ENCODE measurements at regions not wholly inside any gene's neighbourhood (a gene's known extent, or its start where the extent isn't known, plus 50 kb on each side); places are given as distances from the start of the nearest gene placed in this dataset.

- no peak for DNase-seq (ENCODE audit: low read depth)
Observed at GRCh38 chr13:97631158-97631557, 197.2 kb downstream of the RAP2A start.

GRCh38 chr13:97639236-97639635 lies 205.3 kb downstream of the RAP2A start:
- peak; percentile 30 for DNase-seq (ENCODE audit: low read depth)

GRCh38 chr13:97640268-97640667 lies 206.3 kb downstream of the RAP2A start:
- no peak for DNase-seq (ENCODE audit: low read depth)

- DNase-seq (ENCODE audit: low read depth), result peak; percentile 93
Observed at GRCh38 chr13:97648171-97648880, 214.4 kb downstream of the RAP2A start.

GRCh38 chr13:97648881-97649224 lies 214.9 kb downstream of the RAP2A start:
- no peak for DNase-seq (ENCODE audit: low read depth)

- DNase-seq (ENCODE audit: low read depth), result no peak
Observed at GRCh38 chr13:97653443-97654140, 219.6 kb downstream of the RAP2A start.

GRCh38 chr13:97654236-97654635 lies 220.3 kb downstream of the RAP2A start:
- DNase-seq (ENCODE audit: low read depth), result no peak

- no peak for DNase-seq (ENCODE audit: low read depth)
Observed at GRCh38 chr13:97658556-97658955, 224.6 kb downstream of the RAP2A start.

GRCh38 chr13:97659602-97660001 lies 225.6 kb downstream of the RAP2A start:
- DNase-seq (ENCODE audit: low read depth), result peak; percentile 43

GRCh38 chr13:97660594-97661260 lies 226.8 kb downstream of the RAP2A start:
- DNase-seq (ENCODE audit: low read depth), result peak; percentile 24

- no peak for DNase-seq (ENCODE audit: low read depth)
Observed at GRCh38 chr13:97686594-97686993, 252.6 kb downstream of the RAP2A start.

GRCh38 chr13:97692628-97693027 lies 258.7 kb downstream of the RAP2A start:
- DNase-seq (ENCODE audit: low read depth), result no peak

- peak; percentile 7 for DNase-seq (ENCODE audit: low read depth)
Observed at GRCh38 chr13:97695684-97696083, 257.8 kb upstream of the IPO5 start.

GRCh38 chr13:97696921-97697320 lies 256.6 kb upstream of the IPO5 start:
- no peak for DNase-seq (ENCODE audit: low read depth)

- DNase-seq (ENCODE audit: low read depth), result no peak
Observed at GRCh38 chr13:97700306-97700848, 253.1 kb upstream of the IPO5 start.

- no peak for DNase-seq (ENCODE audit: low read depth)
Observed at GRCh38 chr13:97702614-97703013, 250.9 kb upstream of the IPO5 start.

GRCh38 chr13:97710797-97711196 lies 242.7 kb upstream of the IPO5 start:
- DNase-seq (ENCODE audit: low read depth), result no peak

- no peak for DNase-seq (ENCODE audit: low read depth)
Observed at GRCh38 chr13:97712770-97713169, 240.7 kb upstream of the IPO5 start.

GRCh38 chr13:97715763-97716162 lies 237.7 kb upstream of the IPO5 start:
- no peak for DNase-seq (ENCODE audit: low read depth)

GRCh38 chr13:97716746-97717145 lies 236.7 kb upstream of the IPO5 start:
- no peak for DNase-seq (ENCODE audit: low read depth)

GRCh38 chr13:97719736-97720135 lies 233.7 kb upstream of the IPO5 start:
- no peak for DNase-seq (ENCODE audit: low read depth)

- no peak for DNase-seq (ENCODE audit: low read depth)
Observed at GRCh38 chr13:97720896-97721295, 232.6 kb upstream of the IPO5 start.

GRCh38 chr13:97723655-97724054 lies 229.8 kb upstream of the IPO5 start:
- no peak for DNase-seq (ENCODE audit: low read depth)

Data from amniotic epithelial cell (primary cell).